A549 (cell line): ENCODE measurements at regions not wholly inside any gene's neighbourhood (a gene's known extent, or its start where the extent isn't known, plus 50 kb on each side); places are given as distances from the start of the nearest gene placed in this dataset.

Source experiments
- ATAC-seq, 2 experiments: fragments of 200-7000 bp in 1 of 2; fragments of >200 bp in 1 of 2; cut with Nextera tagmentation in 1 of 2; cut with Tn5 transposase in 1 of 2; 3 replicates each; pipeline versions ENCODE4 v1.8.0 to v1.9.1; 2018 to 2020; ENCODE audit warnings: mild to moderate bottlenecking in 1 of 2, moderate library complexity in 1 of 2
- CTCF ChIA-PET: fragments of 300-600 bp; sonication (Branson Sonifier 250); formaldehyde crosslinking; extraction: SDS; loops from one replicate; lab custom pipeline; 2021; ENCODE audit warnings: antibody characterized with exemption, inconsistent platforms; lab: Yijun Ruan, JAX
- POLR2A ChIA-PET: fragments of 350-600 bp; formaldehyde crosslinking; extraction: SDS; loops from one replicate; lab custom pipeline; 2021; ENCODE audit warnings: antibody characterized with exemption, inconsistent platforms; lab: Yijun Ruan, JAX
- DNase-seq, 2 experiments: peaks; one replicate each; pipeline versions ENCODE4 v3.0.0 to v3.0.0-alpha.2; 2011 to 2016; ENCODE audit warnings: low read depth in 1 of 2, low spot score in 1 of 2
- FAIRE-seq: peaks from 2 replicates; lab custom pipeline; 2011; peaks lifted over from hg19 to GRCh38; lab: Jason Lieb, UNC
- H3K27ac ChIP-seq, 2 experiments: fragments of >200 bp; sonication (Bioruptor Twin); formaldehyde crosslinking; 3 replicates each; pipeline ENCODE4 v1.5.1; 2016 to 2017
- H3K4me1 ChIP-seq: fragments of >200 bp; sonication (Bioruptor Twin); formaldehyde crosslinking; 3 replicates; pipeline ENCODE4 v1.6.1; 2016
- H3K4me2 ChIP-seq: fragments of >200 bp; sonication (Bioruptor Twin); formaldehyde crosslinking; 3 replicates; pipeline ENCODE4 v1.6.1; 2016
- H3K4me3 ChIP-seq: fragments of >200 bp; sonication (Bioruptor Twin); formaldehyde crosslinking; 3 replicates; pipeline ENCODE4 v1.5.1; 2016
- H3K9me3 ChIP-seq: fragments of >200 bp; sonication (Bioruptor Twin); formaldehyde crosslinking; 3 replicates; pipeline ENCODE4 v1.6.1; 2016
- ATOH8 ChIP-seq: fragments of 250-450 bp; sonication (Bioruptor Pico); IDR thresholded peaks from 2 replicates; pipeline ENCODE4 v1.5.0; 2020; ENCODE audit warnings: low read depth, mild to moderate bottlenecking, moderate library complexity
- CBX2 ChIP-seq: fragments of 200-600 bp; sonication (generic); IDR thresholded peaks from 2 replicates; pipeline ENCODE4 v1.6.1; 2016; ENCODE audit warnings: low read depth, mild to moderate bottlenecking, borderline replicate concordance
- CBX8 ChIP-seq: fragments of 200-600 bp; sonication (generic); IDR thresholded peaks from 2 replicates; pipeline ENCODE4 v1.6.1; 2016
- CEBPB ChIP-seq, 2 experiments: fragments of >200 bp in 1 of 2; sonication (Bioruptor Twin) in 1 of 2; formaldehyde crosslinking in 1 of 2; IDR thresholded peaks; 2 replicates each; pipeline ENCODE4 v1.6.1; 2012 to 2016
- CTCF ChIP-seq: fragments of >200 bp; sonication (Bioruptor Twin); formaldehyde crosslinking; IDR thresholded peaks from 3 replicates; pipeline ENCODE4 v1.5.1; 2016
- EHF ChIP-seq: fragments of 250-450 bp; sonication (Bioruptor Pico); IDR thresholded peaks from 2 replicates; pipeline ENCODE4 v1.5.0; 2020; ENCODE audit warnings: mild to moderate bottlenecking
- EHMT2 ChIP-seq: fragments of 200-600 bp; sonication (generic); IDR thresholded peaks from 2 replicates; pipeline ENCODE4 v1.6.1; 2016; ENCODE audit warnings: antibody characterized with exemption, low read depth, mild to moderate bottlenecking, moderate library complexity
- ELK1 ChIP-seq: fragments of 150-350 bp; IDR thresholded peaks from 2 replicates; pipeline ENCODE4 v1.6.1; 2014; ENCODE audit warnings: low read depth, mild to moderate bottlenecking, low read length
- EP300 ChIP-seq, 2 experiments: fragments of >200 bp; sonication (Bioruptor Twin); formaldehyde crosslinking; IDR thresholded peaks; 2 replicates in 1 of 2; 3 replicates in 1 of 2; pipeline ENCODE4 v1.6.1; 2016 to 2017
- ESRRA ChIP-seq: fragments of 150-350 bp; IDR thresholded peaks from 2 replicates; pipeline ENCODE4 v1.6.1; 2014; ENCODE audit warnings: mild to moderate bottlenecking, low read length, borderline replicate concordance
- FOSB ChIP-seq: fragments of 250-450 bp; sonication (Bioruptor Pico); IDR thresholded peaks from 2 replicates; pipeline ENCODE4 v1.5.0; 2020; ENCODE audit warnings: mild to moderate bottlenecking, moderate library complexity
- FOSL2 ChIP-seq, 2 experiments: fragments of 450-650 bp in 1 of 2; fragments of >200 bp in 1 of 2; sonication (Bioruptor Twin) in 1 of 2; formaldehyde crosslinking; IDR thresholded peaks; 2 replicates each; pipeline versions ENCODE4 v1.5.0 to v1.6.1; 2016 to 2020; ENCODE audit warnings: mild to moderate bottlenecking in 1 of 2, moderate library complexity in 1 of 2
- HDAC2 ChIP-seq: fragments of 200-600 bp; sonication (generic); IDR thresholded peaks from 2 replicates; pipeline ENCODE4 v1.6.1; 2016
- HEYL ChIP-seq: fragments of 250-450 bp; sonication (Bioruptor Pico); IDR thresholded peaks from 2 replicates; pipeline ENCODE4 v1.8.0; 2021; ENCODE audit warnings: mild to moderate bottlenecking, moderate library complexity
- HMGXB4 ChIP-seq: fragments of 250-450 bp; sonication (Bioruptor Pico); IDR thresholded peaks from 2 replicates; pipeline ENCODE4 v1.5.0; 2021; ENCODE audit warnings: mild to moderate bottlenecking, moderate library complexity, borderline replicate concordance
- HOXB13 ChIP-seq: fragments of 250-450 bp; sonication (Bioruptor Pico); IDR thresholded peaks from 2 replicates; pipeline ENCODE4 v1.5.0; 2020; ENCODE audit warnings: low read depth, mild to moderate bottlenecking, moderate library complexity
- JUN ChIP-seq, 2 experiments: fragments of >200 bp; sonication (Bioruptor Twin); formaldehyde crosslinking; IDR thresholded peaks; 2 replicates in 1 of 2; 3 replicates in 1 of 2; pipeline ENCODE4 v1.6.1; 2016 to 2017
- JUNB ChIP-seq: fragments of >200 bp; sonication (Bioruptor Twin); formaldehyde crosslinking; IDR thresholded peaks from 2 replicates; pipeline ENCODE4 v1.6.1; 2016
- KDM1A ChIP-seq: fragments of 200-600 bp; sonication (generic); IDR thresholded peaks from 2 replicates; pipeline ENCODE4 v1.6.1; 2016; ENCODE audit warnings: low read depth, mild to moderate bottlenecking
- KDM5A ChIP-seq: fragments of 200-600 bp; sonication (generic); IDR thresholded peaks from 2 replicates; pipeline ENCODE4 v1.6.1; 2016; ENCODE audit warnings: antibody characterized with exemption, mild to moderate bottlenecking
- MAZ ChIP-seq: fragments of 150-350 bp; IDR thresholded peaks from 2 replicates; pipeline ENCODE4 v1.6.1; 2014; ENCODE audit warnings: antibody characterized with exemption, low read depth, low read length, borderline replicate concordance
- NFE2L2 ChIP-seq: fragments of 150-350 bp; conservative IDR thresholded peaks from 2 replicates; pipeline ENCODE4 v1.6.1; 2014; ENCODE audit warnings: low read length
- NPAS2 ChIP-seq: fragments of 250-450 bp; sonication (Bioruptor Pico); IDR thresholded peaks from 2 replicates; pipeline ENCODE4 v1.8.0; 2022; ENCODE audit warnings: mild to moderate bottlenecking, moderate library complexity, borderline replicate concordance
- NR3C1 ChIP-seq: fragments of >200 bp; sonication (Bioruptor Twin); formaldehyde crosslinking; IDR thresholded peaks from 3 replicates; pipeline ENCODE4 v1.6.1; 2017
- POLR2AphosphoS2 ChIP-seq: conservative IDR thresholded peaks from 2 replicates; pipeline ENCODE4 v1.6.1; 2012; ENCODE audit warnings: low read length, improper control_type of control experiment, inconsistent platforms
- RAD21 ChIP-seq, 2 experiments: fragments of >200 bp in 1 of 2; sonication (Bioruptor Twin) in 1 of 2; formaldehyde crosslinking in 1 of 2; IDR thresholded peaks in 1 of 2; conservative IDR thresholded peaks in 1 of 2; 2 replicates in 1 of 2; 3 replicates in 1 of 2; pipeline ENCODE4 v1.6.1; 2012 to 2018; ENCODE audit warnings: inconsistent platforms in 1 of 2
- RARB ChIP-seq: fragments of 250-450 bp; sonication (Bioruptor Pico); IDR thresholded peaks from 2 replicates; pipeline ENCODE4 v1.8.0; 2021; ENCODE audit warnings: mild to moderate bottlenecking, moderate library complexity
- RCOR1 ChIP-seq: fragments of 150-350 bp; IDR thresholded peaks from 2 replicates; pipeline ENCODE4 v1.6.1; 2014; ENCODE audit warnings: antibody characterized with exemption, low read length, low read depth
- RFX5 ChIP-seq: fragments of 450-650 bp; IDR thresholded peaks from 2 replicates; pipeline ENCODE4 v1.7.1; 2014; ENCODE audit warnings: antibody characterized with exemption, mild to moderate bottlenecking, moderate library complexity
- TP53 ChIP-seq: fragments of 250-450 bp; sonication (Bioruptor Pico); IDR thresholded peaks from 2 replicates; pipeline ENCODE4 v1.5.0; 2021; ENCODE audit warnings: mild to moderate bottlenecking, moderate library complexity
- ZC3H11A ChIP-seq: fragments of 450-650 bp; IDR thresholded peaks from 2 replicates; pipeline ENCODE4 v1.6.1; 2014; ENCODE audit warnings: antibody characterized with exemption, mild to moderate bottlenecking
- ZFP36 ChIP-seq: fragments of 450-650 bp; IDR thresholded peaks from 2 replicates; pipeline ENCODE4 v1.6.1; 2014; ENCODE audit warnings: borderline replicate concordance; ENCODE audit not compliant: partially characterized antibody
- WGBS: methylation state at CpG from one replicate; pipeline ENCODE4 v1.1.6; 2017; ENCODE audit errors: missing lambda C conversion rate; 5-methylcytosine and 5-hydroxymethylcytosine counted together

GRCh38 chr3:182366746-182367145, 426.6 kb upstream of the ATP11B start:
- no peak overlapping the region for H3K4me3 ChIP-seq
- no peak overlapping the region for H3K27ac ChIP-seq
- CTCF ChIA-PET, result no interaction called here
- ATAC-seq (no peak), FAIRE-seq (no peak), DNase-seq (no peak)
- 31% methylated on average over 2 of the region's 2 CpGs for WGBS
- POLR2A ChIA-PET, result no interaction called here
- no peaks in the 10 kb centered on the region for H3K4me1 ChIP-seq
- H3K4me2 ChIP-seq, result no peak overlapping the region
- no peak for TF ChIP-seq EHMT2
- no peak for TF ChIP-seq JUNB
- no peak for TF ChIP-seq FOSB (CRISPR knock-in tag)
- no peak for TF ChIP-seq NFE2L2
- no peak for TF ChIP-seq HDAC2
- no peak for TF ChIP-seq HOXB13 (CRISPR knock-in tag)
- TF ChIP-seq POLR2AphosphoS2, result no peak
- TF ChIP-seq NR3C1, result no peak
- no peak for TF ChIP-seq CBX8
- no peaks in the 10 kb centered on the region for H3K9me3 ChIP-seq

GRCh38 chr3:182369861-182370260, 423.4 kb upstream of the ATP11B start:
- no peak overlapping the region for H3K4me3 ChIP-seq
- ChIA-PET POLR2A (no interaction called here), CTCF (no interaction called here)
- TF ChIP-seq JUNB, result no peak
- TF ChIP-seq RAD21 (conservative IDR thresholded peaks at IDR 0.05 in 1 of 2, IDR thresholded peaks at IDR 0.05 in 1 of 2), result no peak
- TF ChIP-seq HEYL (CRISPR knock-in tag), result no peak
- TF ChIP-seq CEBPB (IDR thresholded peaks at IDR 0.05), result no peak
- TF ChIP-seq ZFP36, result no peak
- no peak for TF ChIP-seq ESRRA
- TF ChIP-seq KDM1A, result no peak
- no peak for TF ChIP-seq KDM5A
- no peak for TF ChIP-seq HDAC2
- no peak for TF ChIP-seq MAZ
- TF ChIP-seq ZC3H11A, result no peak
- TF ChIP-seq RCOR1, result no peak
- no peak for TF ChIP-seq EP300 (IDR thresholded peaks at IDR 0.05)
- no peak for TF ChIP-seq ATOH8 (CRISPR knock-in tag)
- no peak for TF ChIP-seq EHF
- no peak for TF ChIP-seq ELK1
- no peak for TF ChIP-seq NR3C1
- no peak for TF ChIP-seq HMGXB4
- no peak overlapping the region for H3K27ac ChIP-seq
- no peak overlapping the region for H3K4me2 ChIP-seq
- ATAC-seq (no peak), DNase-seq (no peak), FAIRE-seq (no peak)
- no peaks in the 10 kb centered on the region for H3K9me3 ChIP-seq
- H3K4me1 ChIP-seq, result no peaks in the 10 kb centered on the region
- WGBS, result 82% methylated on average over 1 of the region's 1 CpG

GRCh38 chr3:182370949-182371348, 422.4 kb upstream of the ATP11B start:
- H3K4me2 ChIP-seq, result no peak overlapping the region
- 11% methylated on average over 1 of the region's 1 CpG for WGBS
- POLR2A ChIA-PET, result no interaction called here
- FAIRE-seq (no peak), DNase-seq (no peak), ATAC-seq (no peak)
- H3K27ac ChIP-seq, result no peak overlapping the region
- no peak overlapping the region for H3K4me3 ChIP-seq
- CTCF ChIA-PET, result interaction anchor here (0.6 kb wide), 1 partner anchor 495 kb away, joined by 4 read pairs; no protein-coding TSS in a partner anchor
- H3K4me1 ChIP-seq, result no peaks in the 10 kb centered on the region
- H3K9me3 ChIP-seq, result no peaks in the 10 kb centered on the region
- no peak for TF ChIP-seq CEBPB (IDR thresholded peaks at IDR 0.05)
- no peak for TF ChIP-seq CTCF
- TF ChIP-seq TP53 (CRISPR knock-in tag), result no peak
- no peak for TF ChIP-seq RARB (CRISPR knock-in tag)
- TF ChIP-seq RFX5, result no peak
- no peak for TF ChIP-seq HDAC2
- no peak for TF ChIP-seq NPAS2 (CRISPR knock-in tag)
- TF ChIP-seq FOSL2 (IDR thresholded peaks at IDR 0.05), result no peak
- TF ChIP-seq FOSL2 (CRISPR knock-in tag; IDR thresholded peaks at IDR 0.05), result no peak
- no peak for TF ChIP-seq CBX2
- TF ChIP-seq NR3C1, result no peak
- no peak for TF ChIP-seq JUN (IDR thresholded peaks at IDR 0.05)
- TF ChIP-seq ZFP36, result no peak
